HCT116 (cell line): ENCODE measurements at regions not wholly inside any gene's neighbourhood (a gene's known extent, or its start where the extent isn't known, plus 50 kb on each side); places are given as distances from the start of the nearest gene placed in this dataset.

ENCODE experiments used
- ATAC-seq: fragments of 200-7000 bp; cut with Tn5 transposase; 2 replicates; pipeline ENCODE4 v1.9.1; 2020; ENCODE audit warnings: mild to moderate bottlenecking, moderate library complexity
- BruUV-seq: library from RNA; stranded (reverse); fragments of 400-500 nt; replicated peaks from 2 replicates; lab custom pipeline; 2021; lab: Mats Ljungman, UMichigan
- CTCF ChIA-PET: fragments of 300-600 bp; sonication (Branson Sonifier 250); formaldehyde crosslinking; loops from one replicate; lab custom pipeline; 2021; ENCODE audit warnings: antibody characterized with exemption; lab: Charles Lee
- POLR2A ChIA-PET: fragments of 300-600, 350-600 bp; sonication (Branson Sonifier 250); formaldehyde crosslinking; loops from one replicate; lab custom pipeline; 2021; ENCODE audit warnings: antibody characterized with exemption; lab: Charles Lee
- RAD21 ChIA-PET, 2 experiments: fragments of 300-600 bp; sonication (Branson Sonifier 250); formaldehyde crosslinking; loops; one replicate each; lab custom pipeline; 2023; ENCODE audit warnings: low total read pairs in 2 of 2; ENCODE audit not compliant: uncharacterized antibody in 2 of 2, unreplicated experiment in 2 of 2, low non-redundant PET in 1 of 2; lab: Charles Lee
- DNase-seq: peaks from one replicate; pipeline ENCODE4 v3.0.0-alpha.2; 2010; ENCODE audit warnings: low read depth, low spot score
- H2AFZ ChIP-seq: fragments of 200-600 bp; shearing (Covaris generic), sonication (generic); 2 replicates; pipeline ENCODE4 v1.6.1; 2017; ENCODE audit warnings: low read depth, mixed run types, mixed read lengths, antibody characterized with exemption, low read length; ENCODE audit not compliant: poor library complexity, severe bottlenecking
- H3K27ac ChIP-seq: 2 replicates; pipeline ENCODE4 v1.5.1; 2012; ENCODE audit warnings: low read depth, low read length
- H3K27me3 ChIP-seq: fragments of 200-600 bp; sonication (generic); 2 replicates; pipeline ENCODE4 v1.6.1; 2016; ENCODE audit warnings: mixed run types, low read length, mixed read lengths; ENCODE audit not compliant: insufficient read depth
- H3K36me3 ChIP-seq, 2 experiments: fragments of 200-500 bp in 1 of 2; fragments of 200-600 bp in 1 of 2; sonication (Bioruptor generic) in 1 of 2; sonication (generic) in 1 of 2; 2 replicates each; pipeline versions ENCODE4 v1.5.1 to v1.6.1; 2014 to 2016; ENCODE audit warnings: low read length in 2 of 2, inconsistent platforms in 1 of 2, mixed read lengths in 1 of 2, mixed run types in 1 of 2; ENCODE audit not compliant: insufficient read depth in 2 of 2, control insufficient read depth in 1 of 2
- H3K4me1 ChIP-seq, 2 experiments: fragments of 200-600 bp in 1 of 2; sonication (generic) in 1 of 2; 2 replicates each; pipeline versions ENCODE4 v1.5.1 to v1.6.1; 2012 to 2017; ENCODE audit warnings: low read length in 2 of 2, inconsistent platforms in 1 of 2, mild to moderate bottlenecking in 1 of 2, mixed read lengths in 1 of 2, mixed run types in 1 of 2, moderate library complexity in 1 of 2; ENCODE audit not compliant: insufficient read depth in 2 of 2, control insufficient read depth in 1 of 2
- H3K4me2 ChIP-seq: fragments of 200-600 bp; sonication (generic); 2 replicates; pipeline ENCODE4 v1.6.1; 2017; ENCODE audit warnings: mixed run types, low read length, mixed read lengths
- H3K4me3 ChIP-seq, 2 experiments: fragments of 200-600 bp in 1 of 2; sonication (generic) in 1 of 2; replicated peaks in 1 of 2; 2 replicates each; pipeline ENCODE4 v1.5.1; 2011 to 2016; ENCODE audit warnings: low read length in 2 of 2, control low read depth in 1 of 2, low read depth in 1 of 2, mild to moderate bottlenecking in 1 of 2, mixed read lengths in 1 of 2, mixed run types in 1 of 2
- H3K79me2 ChIP-seq: fragments of 200-600 bp; sonication (generic); 2 replicates; pipeline ENCODE4 v1.6.1; 2017; ENCODE audit warnings: mild to moderate bottlenecking, mixed run types, low read length, moderate library complexity, mixed read lengths; ENCODE audit not compliant: insufficient read depth
- H3K9ac ChIP-seq: fragments of 200-600 bp; sonication (generic); 2 replicates; pipeline ENCODE4 v1.6.1; 2016; ENCODE audit warnings: low read length, mixed read lengths
- H3K9me2 ChIP-seq: fragments of 200-600 bp; sonication (generic), shearing (Covaris generic); 2 replicates; pipeline ENCODE4 v1.6.1; 2017; ENCODE audit warnings: mixed run types, mild to moderate bottlenecking, moderate library complexity; ENCODE audit not compliant: insufficient read depth
- H3K9me3 ChIP-seq, 2 experiments: fragments of 200-500 bp in 1 of 2; fragments of 200-600 bp in 1 of 2; sonication (Bioruptor generic) in 1 of 2; sonication (generic) in 1 of 2; 2 replicates each; pipeline ENCODE4 v1.6.1; 2014 to 2017; ENCODE audit warnings: low read length in 2 of 2, mixed read lengths in 2 of 2, inconsistent platforms in 1 of 2, low read depth in 1 of 2, mild to moderate bottlenecking in 1 of 2, mixed run types in 1 of 2, moderate library complexity in 1 of 2; ENCODE audit not compliant: control insufficient read depth in 1 of 2, insufficient read depth in 1 of 2
- H4K20me1 ChIP-seq: fragments of 200-600 bp; sonication (generic), shearing (Covaris generic); 2 replicates; pipeline ENCODE4 v1.6.1; 2017; ENCODE audit warnings: mixed run types, mild to moderate bottlenecking, moderate library complexity; ENCODE audit not compliant: insufficient read depth
- CEBPB ChIP-seq: IDR thresholded peaks from 2 replicates; pipeline ENCODE4 v1.6.1; 2012; ENCODE audit warnings: low read depth
- EZH2 ChIP-seq: fragments of 200-600 bp; sonication (generic); IDR thresholded peaks from 2 replicates; pipeline ENCODE4 v1.6.1; 2017; ENCODE audit warnings: antibody characterized with exemption, mixed run types
- EZH2phosphoT487 ChIP-seq: fragments of 200-600 bp; IDR thresholded peaks from 2 replicates; pipeline ENCODE4 v1.6.1; 2018; ENCODE audit warnings: antibody characterized with exemption, borderline replicate concordance
- JUND ChIP-seq: IDR thresholded peaks from 2 replicates; pipeline ENCODE4 v1.6.1; 2012
- POLR2A ChIP-seq: IDR thresholded peaks from 2 replicates; pipeline ENCODE4 v1.7.0; 2011; ENCODE audit warnings: borderline replicate concordance; ENCODE audit not compliant: insufficient read depth, insufficient read length; ENCODE audit errors: extremely low read depth
- POLR2AphosphoS5 ChIP-seq: IDR thresholded peaks from 2 replicates; pipeline ENCODE4 v1.6.1; 2011; ENCODE audit warnings: mild to moderate bottlenecking, low read depth, low read length, moderate library complexity
- RAD21 ChIP-seq: IDR thresholded peaks from 2 replicates; pipeline ENCODE4 v1.6.1; 2012; ENCODE audit warnings: low read depth, mild to moderate bottlenecking
- TCF7L2 ChIP-seq: IDR thresholded peaks from 2 replicates; pipeline ENCODE4 v1.7.0; 2011; ENCODE audit warnings: borderline replicate concordance, inconsistent platforms; ENCODE audit not compliant: insufficient read depth, insufficient read length; ENCODE audit errors: extremely low read depth
- ZFX ChIP-seq: fragments of 450-650 bp; IDR thresholded peaks from 2 replicates; pipeline ENCODE4 v1.6.1; 2017
- intact Hi-C: fragments of 100-400 bp; cut with micrococcal nuclease; formaldehyde crosslinking; loops from 2 replicates; pipeline ENCODE4 v1.10.0; 2022
- TF ChIP-seq, protein P1 (sequence below): IDR thresholded peaks from 2 replicates; pipeline ENCODE4 v1.6.1; 2012; ENCODE audit warnings: low read depth

DNA sequence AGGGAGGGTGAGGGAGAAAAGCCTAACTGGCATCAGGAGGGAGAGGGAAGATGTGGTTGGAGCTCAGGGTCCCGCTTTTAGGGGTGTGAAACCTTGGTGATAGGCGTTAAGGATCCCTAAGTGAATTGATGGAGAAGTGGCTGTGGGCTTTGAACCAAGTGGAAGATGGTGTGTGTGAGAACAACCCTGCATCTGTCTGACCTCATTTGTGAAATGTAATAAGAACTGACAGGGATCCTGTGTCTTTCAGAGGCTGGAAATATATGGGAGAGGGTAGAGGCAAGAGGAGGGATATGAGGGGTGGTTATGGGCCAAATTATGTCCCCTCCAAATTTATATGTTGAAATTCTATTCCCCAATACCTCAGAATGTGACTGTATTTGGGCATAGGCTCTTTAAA, 63.8 kb upstream of the NRXN3 start (continued):
- TF ChIP-seq, protein P1, sequence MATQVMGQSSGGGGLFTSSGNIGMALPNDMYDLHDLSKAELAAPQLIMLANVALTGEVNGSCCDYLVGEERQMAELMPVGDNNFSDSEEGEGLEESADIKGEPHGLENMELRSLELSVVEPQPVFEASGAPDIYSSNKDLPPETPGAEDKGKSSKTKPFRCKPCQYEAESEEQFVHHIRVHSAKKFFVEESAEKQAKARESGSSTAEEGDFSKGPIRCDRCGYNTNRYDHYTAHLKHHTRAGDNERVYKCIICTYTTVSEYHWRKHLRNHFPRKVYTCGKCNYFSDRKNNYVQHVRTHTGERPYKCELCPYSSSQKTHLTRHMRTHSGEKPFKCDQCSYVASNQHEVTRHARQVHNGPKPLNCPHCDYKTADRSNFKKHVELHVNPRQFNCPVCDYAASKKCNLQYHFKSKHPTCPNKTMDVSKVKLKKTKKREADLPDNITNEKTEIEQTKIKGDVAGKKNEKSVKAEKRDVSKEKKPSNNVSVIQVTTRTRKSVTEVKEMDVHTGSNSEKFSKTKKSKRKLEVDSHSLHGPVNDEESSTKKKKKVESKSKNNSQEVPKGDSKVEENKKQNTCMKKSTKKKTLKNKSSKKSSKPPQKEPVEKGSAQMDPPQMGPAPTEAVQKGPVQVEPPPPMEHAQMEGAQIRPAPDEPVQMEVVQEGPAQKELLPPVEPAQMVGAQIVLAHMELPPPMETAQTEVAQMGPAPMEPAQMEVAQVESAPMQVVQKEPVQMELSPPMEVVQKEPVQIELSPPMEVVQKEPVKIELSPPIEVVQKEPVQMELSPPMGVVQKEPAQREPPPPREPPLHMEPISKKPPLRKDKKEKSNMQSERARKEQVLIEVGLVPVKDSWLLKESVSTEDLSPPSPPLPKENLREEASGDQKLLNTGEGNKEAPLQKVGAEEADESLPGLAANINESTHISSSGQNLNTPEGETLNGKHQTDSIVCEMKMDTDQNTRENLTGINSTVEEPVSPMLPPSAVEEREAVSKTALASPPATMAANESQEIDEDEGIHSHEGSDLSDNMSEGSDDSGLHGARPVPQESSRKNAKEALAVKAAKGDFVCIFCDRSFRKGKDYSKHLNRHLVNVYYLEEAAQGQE, result no peak
- TF ChIP-seq RAD21 (no peak), JUND (no peak), TCF7L2 (no peak), POLR2AphosphoS5 (no peak), CEBPB (no peak), EZH2 (no peak), POLR2A (no peak), ZFX (no peak)

DNA sequence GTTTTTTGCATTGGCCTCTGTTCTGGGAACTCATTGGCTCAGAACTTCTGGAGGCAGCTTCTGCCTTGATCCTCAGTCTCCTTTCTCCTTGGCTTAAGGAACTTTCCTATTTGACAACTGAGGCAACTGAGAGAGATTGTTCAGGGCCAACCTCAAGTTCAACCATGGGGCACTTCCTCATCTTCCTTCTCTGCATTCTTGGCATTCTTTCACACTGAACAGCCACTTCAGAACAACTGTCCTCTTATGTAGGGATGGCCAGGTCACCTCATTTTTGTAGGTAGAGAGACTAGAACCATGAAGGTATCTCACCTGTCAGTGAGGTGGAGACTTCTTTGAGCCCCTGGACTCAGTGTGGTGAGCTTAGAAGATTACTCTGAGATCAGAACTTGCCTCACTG, 63.0 kb upstream of the NRXN3 start:
- Histone ChIP-seq H3K4me3 (no peak overlapping the region), H3K79me2 (no peaks in the 10 kb centered on the region), H3K4me1 (peaks cover 0 to 6% of the 10 kb centered on the region in 2 experiments; a peak in 1 of 4 replicates), H3K27me3 (peaks cover 25% of the 10 kb centered on the region), H3K9me2 (no peaks in the 10 kb centered on the region), H3K9me3 (no peaks in the 10 kb centered on the region), H3K36me3 (no peaks in the 10 kb centered on the region), H3K27ac (no peak overlapping the region), H3K4me2 (no peak overlapping the region), H2AFZ (no peak overlapping the region), H3K9ac (no peak overlapping the region), H4K20me1 (no peaks in the 10 kb centered on the region)
- no peak for TF ChIP-seq EZH2phosphoT487
- no peak for TF ChIP-seq POLR2AphosphoS5
- ChIA-PET CTCF (no interaction called here), POLR2A (no interaction called here), RAD21 (no interaction called here)
- no TSS peak for BruUV-seq
- intact Hi-C loops, result no loop called here
- ATAC-seq (no peak), DNase-seq (no peak)
